Gastroesophageal sphincter (tissue), 4 donors: ENCODE measurements at regions not wholly inside any gene's neighbourhood (a gene's known extent, or its start where the extent isn't known, plus 50 kb on each side); places are given as distances from the start of the nearest gene placed in this dataset.
"Not testable (repeated sequence)": the region's sequence is repeated elsewhere in the genome, so short reads cannot be mapped to it uniquely, and the experiment has no call there.

Source experiments
- ATAC-seq: fragments of 150-250 bp; one replicate; pipeline ENCODE4 v1.9.1; 2016; ENCODE audit warnings: mild to moderate bottlenecking, moderate library complexity
- H3K27ac ChIP-seq, 4 donors: fragments of 200-600 bp; sonication (generic) in 3 of 4; 1 replicate in 3 of 4; 2 replicates in 1 of 4; pipeline ENCODE4 v1.5.1; 2016 to 2019
- H3K27me3 ChIP-seq: fragments of 200-600 bp; sonication (generic); one replicate; pipeline ENCODE4 v1.5.1; 2019
- H3K36me3 ChIP-seq, 2 donors: fragments of 200-600 bp; sonication (generic); one replicate each; pipeline ENCODE4 v1.5.1; 2019; ENCODE audit warnings: control low read depth in 1 of 2
- H3K4me1 ChIP-seq, 3 donors: fragments of 200-600 bp; sonication (generic); 1 replicate in 2 of 3; 2 replicates in 1 of 3; pipeline ENCODE4 v1.5.1; 2016 to 2019; ENCODE audit warnings: control low read depth in 2 of 3
- H3K4me3 ChIP-seq, 2 donors: fragments of 200-600 bp; sonication (generic); one replicate each; pipeline ENCODE4 v1.5.1; 2019; ENCODE audit warnings: mild to moderate bottlenecking in 1 of 2, moderate library complexity in 1 of 2
- H3K9me3 ChIP-seq, 3 donors: fragments of 200-600 bp; sonication (generic); one replicate each; pipeline ENCODE4 v1.5.1; 2017 to 2019; ENCODE audit warnings: control low read depth in 2 of 3
- CTCF ChIP-seq, 4 experiments: fragments of 200-600 bp in 2 of 4; fragments of 450-650 bp in 2 of 4; sonication (generic) in 1 of 4; IDR thresholded peaks; one replicate each; pipeline ENCODE4 v1.5.1; 2017 to 2019; ENCODE audit warnings: antibody characterized with exemption in 4 of 4, mild to moderate bottlenecking in 2 of 4, moderate library complexity in 2 of 4
- EP300 ChIP-seq: sonication (generic); formaldehyde crosslinking; IDR thresholded peaks from one replicate; pipeline ENCODE4 v1.6.1; 2017; ENCODE audit warnings: antibody characterized with exemption, mild to moderate bottlenecking
- POLR2A ChIP-seq, 2 donors: fragments of 450-650 bp; IDR thresholded peaks; one replicate each; pipeline ENCODE4 v1.6.1; 2017; ENCODE audit warnings: antibody characterized with exemption in 2 of 2, mild to moderate bottlenecking in 2 of 2, moderate library complexity in 1 of 2
- POLR2AphosphoS5 ChIP-seq: sonication (generic); formaldehyde crosslinking; IDR thresholded peaks from one replicate; pipeline ENCODE4 v1.6.1; 2017; ENCODE audit warnings: antibody characterized with exemption
- WGBS, 2 donors: methylation state at CpG; one replicate each; pipeline ENCODE4 v1.1.5; 2018; ENCODE audit warnings: low coverage in 1 of 2; 5-methylcytosine and 5-hydroxymethylcytosine counted together

- no peak overlapping the region for H3K4me3 ChIP-seq
- no peaks in the 10 kb centered on the region for H3K9me3 ChIP-seq
- H3K27ac ChIP-seq: no peak overlapping the region
- no peaks in the 10 kb centered on the region for H3K36me3 ChIP-seq
- ATAC-seq: no peak
- TF ChIP-seq EP300: no peak
- TF ChIP-seq CTCF (IDR thresholded peaks at IDR 0.05): no peak
- TF ChIP-seq POLR2A (IDR thresholded peaks at IDR 0.05): no peak
- no peak for TF ChIP-seq POLR2AphosphoS5
- peaks cover 0 to 40% (median 21%) of the 10 kb centered on the region in 3 donors for H3K4me1 ChIP-seq
- no peaks in the 10 kb centered on the region for H3K27me3 ChIP-seq
- 67 to 70% methylated on average over 1 of the region's 2 CpGs for WGBS, 2 donors
Observed at GRCh38 chr11:11209967-11210366, 143.1 kb downstream of the CSNK2A3 start.

GRCh38 chr11:11208994-11209393 is 144.1 kb downstream of the CSNK2A3 start:
- peaks cover 0 to 32% (median 18%) of the 10 kb centered on the region in 3 donors for H3K4me1 ChIP-seq
- no peak for ATAC-seq
- TF ChIP-seq CTCF (IDR thresholded peaks at IDR 0.05) (no peak), POLR2A (IDR thresholded peaks at IDR 0.05) (no peak), EP300 (no peak), POLR2AphosphoS5 (no peak)

GRCh38 chr11:11207428-11207827 is 145.6 kb downstream of the CSNK2A3 start:
- Histone ChIP-seq H3K27ac (no peak overlapping the region), H3K4me1 (peaks cover 0 to 17% (median 7%) of the 10 kb centered on the region in 3 donors), H3K9me3 (peaks cover 0 to 10% (median 0%) of the 10 kb centered on the region in 3 donors), H3K36me3 (no peaks in the 10 kb centered on the region), H3K27me3 (no peaks in the 10 kb centered on the region), H3K4me3 (no peak overlapping the region)
- no peak for TF ChIP-seq CTCF (IDR thresholded peaks at IDR 0.05)
- no peak for TF ChIP-seq POLR2AphosphoS5
- no peak for TF ChIP-seq EP300
- TF ChIP-seq POLR2A (IDR thresholded peaks at IDR 0.05): no peak
- ATAC-seq: no peak
- WGBS, 2 donors: 79 to 90% methylated on average over 3 of the region's 3 CpGs

More at GRCh38 chr11:11208994-11209393, 144.1 kb downstream of the CSNK2A3 start:
- Histone ChIP-seq H3K36me3 (no peaks in the 10 kb centered on the region), H3K4me3 (no peak overlapping the region), H3K27ac (no peak overlapping the region), H3K9me3 (no peaks in the 10 kb centered on the region), H3K27me3 (no peaks in the 10 kb centered on the region)
- 100% methylated on average over 2 of the region's 4 CpGs; no CpG with 5 or more reads in 1 of the 2 donors for WGBS, 2 donors

DNA sequence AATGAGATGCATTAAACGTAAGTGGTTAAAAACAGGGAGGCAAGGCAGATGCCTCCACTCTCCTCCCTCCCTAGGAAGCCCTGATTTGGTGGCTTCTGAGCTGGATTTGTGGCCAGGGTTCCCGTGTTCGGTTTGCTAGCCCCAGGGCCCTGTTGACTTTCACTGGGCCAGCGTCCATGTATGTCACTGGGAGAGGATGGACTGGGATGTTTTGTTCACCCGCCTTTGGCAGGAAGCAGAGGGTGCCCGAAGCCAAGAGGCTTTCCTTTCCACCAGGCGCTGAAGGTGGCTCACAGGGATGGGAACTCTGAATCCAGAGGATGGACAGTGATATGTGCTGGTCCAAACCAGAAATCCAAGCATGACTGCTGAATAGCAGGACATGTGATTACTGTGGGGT is 146.6 kb downstream of the CSNK2A3 start:
- no peaks in the 10 kb centered on the region for H3K27me3 ChIP-seq
- H3K4me3 ChIP-seq: no peak overlapping the region
- 88% methylated on average over 4 of the region's 7 CpGs; no CpG with 5 or more reads in 1 of the 2 donors for WGBS, 2 donors
- H3K36me3 ChIP-seq: no peaks in the 10 kb centered on the region
- peaks cover 0 to 13% (median 0%) of the 10 kb centered on the region in 3 donors for H3K9me3 ChIP-seq
- no peak overlapping the region for H3K27ac ChIP-seq
- TF ChIP-seq POLR2AphosphoS5 (no peak), EP300 (no peak), POLR2A (IDR thresholded peaks at IDR 0.05) (no peak), CTCF (IDR thresholded peaks at IDR 0.05) (no peak)
- H3K4me1 ChIP-seq: peaks cover 0 to 7% (median 0%) of the 10 kb centered on the region in 3 donors
- no peak for ATAC-seq

GRCh38 chr11:11202885-11203284 is 150.2 kb downstream of the CSNK2A3 start:
- Histone ChIP-seq H3K4me3 (no peak overlapping the region), H3K4me1 (no peaks in the 10 kb centered on the region), H3K9me3 (peaks cover 0 to 13% (median 0%) of the 10 kb centered on the region in 3 donors), H3K27me3 (no peaks in the 10 kb centered on the region), H3K27ac (no peak overlapping the region), H3K36me3 (no peaks in the 10 kb centered on the region)
- 53 to 94% methylated on average over 2 of the region's 2 CpGs for WGBS, 2 donors
- ATAC-seq: no peak
- TF ChIP-seq CTCF (IDR thresholded peaks at IDR 0.05) (no peak), POLR2A (IDR thresholded peaks at IDR 0.05) (no peak), EP300 (no peak), POLR2AphosphoS5 (no peak)

- not testable (repeated sequence) for H3K27ac ChIP-seq, H3K36me3 ChIP-seq, H3K27me3 ChIP-seq, H3K4me1 ChIP-seq, ATAC-seq, H3K4me3 ChIP-seq
- WGBS, 2 donors: 75 to 83% methylated on average over 2 to 3 of the region's 4 CpGs
- peaks cover 0 to 13% (median 0%) of the 10 kb centered on the region in 3 donors for H3K9me3 ChIP-seq
Observed at GRCh38 chr11:11201302-11201701, 151.7 kb downstream of the CSNK2A3 start.
